AG04450 (cell line): ENCODE measurements at regions not wholly inside any gene's neighbourhood (a gene's known extent, or its start where the extent isn't known, plus 50 kb on each side); places are given as distances from the start of the nearest gene placed in this dataset.

Source experiments
- CTCF ChIA-PET: fragments of 300-600, 350-600 bp; formaldehyde crosslinking; extraction: SDS; loops from one replicate; lab custom pipeline; 2022; ENCODE audit warnings: antibody characterized with exemption, inconsistent platforms; lab: Charles Lee
- POLR2A ChIA-PET: fragments of 350-600 bp; formaldehyde crosslinking; extraction: SDS; loops from one replicate; lab custom pipeline; 2021; ENCODE audit warnings: antibody characterized with exemption, inconsistent platforms; lab: Yijun Ruan, JAX
- DNase-seq: peaks from one replicate; pipeline ENCODE4 v3.0.0-alpha.2; 2011; ENCODE audit warnings: low read depth, low spot score
- H3K27ac ChIP-seq: one replicate; pipeline ENCODE4 v1.5.1; 2012; ENCODE audit warnings: low read depth, low read length, control low read depth
- H3K27me3 ChIP-seq: one replicate; pipeline ENCODE4 v1.6.0; 2012; ENCODE audit warnings: low read length; ENCODE audit not compliant: control insufficient read depth, insufficient read depth
- H3K4me3 ChIP-seq: 2 replicates; pipeline ENCODE4 v1.5.1; 2011; ENCODE audit warnings: mild to moderate bottlenecking, low read depth, low read length, control low read depth
- H3K9me3 ChIP-seq: 2 replicates; pipeline ENCODE4 v1.5.1; 2012; ENCODE audit warnings: low read length; ENCODE audit not compliant: control insufficient read depth, insufficient read depth
- CTCF ChIP-seq: IDR thresholded peaks from 2 replicates; pipeline ENCODE4 v1.5.1; 2011; ENCODE audit warnings: low read depth, low read length, control low read depth, inconsistent platforms

- ChIA-PET CTCF (no interaction called here), POLR2A (no interaction called here)
- H3K27me3 ChIP-seq, result peaks cover 12% of the 10 kb centered on the region
- no peaks in the 10 kb centered on the region; the same call in 1 of the 2 replicates for H3K9me3 ChIP-seq
- no peak overlapping the region for H3K4me3 ChIP-seq
- no peak overlapping the region for H3K27ac ChIP-seq
- DNase-seq, result no peak
- TF ChIP-seq CTCF, result no peak
Observed at GRCh38 chr1:223034270-223034798, 108.7 kb downstream of the TLR5 start.

GRCh38 chr1:223035724-223036478 is 107.1 kb downstream of the TLR5 start:
- Histone ChIP-seq H3K27ac (no peak overlapping the region), H3K9me3 (no peaks in the 10 kb centered on the region; the same call in 1 of the 2 replicates), H3K27me3 (peaks cover 9% of the 10 kb centered on the region), H3K4me3 (no peak overlapping the region)
- POLR2A ChIA-PET, result no interaction called here
- CTCF ChIA-PET, result no interaction called here
- no peak for TF ChIP-seq CTCF
- no peak for DNase-seq

GRCh38 chr1:223036479-223036845 is 106.6 kb downstream of the TLR5 start:
- POLR2A ChIA-PET, result no interaction called here
- no peak overlapping the region for H3K27ac ChIP-seq
- H3K27me3 ChIP-seq, result peaks cover 8% of the 10 kb centered on the region
- no peaks in the 10 kb centered on the region; the same call in 1 of the 2 replicates for H3K9me3 ChIP-seq
- no peak for TF ChIP-seq CTCF
- CTCF ChIA-PET, result no interaction called here
- no peak overlapping the region for H3K4me3 ChIP-seq
- no peak for DNase-seq

- ChIA-PET CTCF (no interaction called here), POLR2A (no interaction called here)
- no peaks in the 10 kb centered on the region; the same call in 1 of the 2 replicates for H3K9me3 ChIP-seq
- H3K27me3 ChIP-seq, result peaks cover 5% of the 10 kb centered on the region
- H3K27ac ChIP-seq, result no peak overlapping the region
- no peak for TF ChIP-seq CTCF
- no peak overlapping the region for H3K4me3 ChIP-seq
- no peak for DNase-seq
Observed at GRCh38 chr1:223037845-223038244, 105.2 kb downstream of the TLR5 start.

GRCh38 chr1:223038288-223039006 is 104.6 kb downstream of the TLR5 start:
- peaks cover 5% of the 10 kb centered on the region for H3K27me3 ChIP-seq
- POLR2A ChIA-PET, result no interaction called here
- CTCF ChIA-PET, result no interaction called here
- TF ChIP-seq CTCF, result no peak
- H3K4me3 ChIP-seq, result no peak overlapping the region
- no peak for DNase-seq
- no peak overlapping the region for H3K27ac ChIP-seq
- H3K9me3 ChIP-seq, result no peaks in the 10 kb centered on the region; the same call in 1 of the 2 replicates
